Transverse colon (tissue), 4 donors: ENCODE measurements at regions not wholly inside any gene's neighbourhood (a gene's known extent, or its start where the extent isn't known, plus 50 kb on each side); places are given as distances from the start of the nearest gene placed in this dataset.

ENCODE experiments used
- CTCF ChIP-seq, 5 experiments: fragments of 200-600 bp in 3 of 5; fragments of 450-650 bp in 2 of 5; sonication (generic) in 3 of 5; IDR thresholded peaks; 1 replicate in 2 of 5; 2 replicates in 3 of 5; pipeline ENCODE4 v1.5.1; 2016 to 2017; ENCODE audit warnings: antibody characterized with exemption in 5 of 5, inconsistent platforms in 3 of 5, mild to moderate bottlenecking in 2 of 5, moderate library complexity in 1 of 5
- POLR2A ChIP-seq: fragments of 450-650 bp; IDR thresholded peaks from one replicate; pipeline ENCODE4 v1.6.1; 2016; ENCODE audit warnings: antibody characterized with exemption, mild to moderate bottlenecking, moderate library complexity
- POLR2AphosphoS5 ChIP-seq, 3 donors: sonication (generic); formaldehyde crosslinking; IDR thresholded peaks; one replicate each; pipeline ENCODE4 v1.6.1; 2016; ENCODE audit warnings: antibody characterized with exemption in 3 of 3

- TF ChIP-seq POLR2A = no peak
- TF ChIP-seq POLR2AphosphoS5 (IDR thresholded peaks at IDR 0.05) = no peak
- no peak for TF ChIP-seq CTCF (IDR thresholded peaks at IDR 0.05)
Measured at GRCh38 chr12:59082952-59083351, 162.6 kb upstream of the LRIG3 start.
